ENCODE measurements at regions not wholly inside any gene's neighbourhood (a gene's known extent, or its start where the extent isn't known, plus 50 kb on each side); places are given as distances from the start of the nearest gene placed in this dataset.

DNA sequence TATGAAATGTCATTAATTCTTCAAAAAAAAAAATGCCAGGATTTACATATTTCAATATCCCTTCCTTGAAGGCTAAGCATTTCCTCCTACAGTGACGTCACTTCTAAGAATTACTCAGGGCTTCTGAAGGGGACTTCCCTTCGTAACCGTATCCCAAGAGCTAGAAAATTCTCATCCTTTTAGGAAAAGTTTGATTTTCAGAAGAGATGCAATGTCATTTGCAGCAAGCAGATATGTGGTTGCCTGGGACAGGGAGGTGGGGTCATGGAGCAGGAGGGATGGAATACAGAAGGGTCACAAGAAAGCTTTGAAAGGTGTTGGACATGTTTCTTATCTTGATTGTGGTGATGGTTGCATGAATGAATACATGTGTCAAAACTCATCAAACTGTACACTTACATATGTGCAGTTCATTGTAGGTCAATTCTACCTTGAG is 97.0 kb upstream of the ATL2 start (continued):
- TF ChIP-seq, protein P1, sequence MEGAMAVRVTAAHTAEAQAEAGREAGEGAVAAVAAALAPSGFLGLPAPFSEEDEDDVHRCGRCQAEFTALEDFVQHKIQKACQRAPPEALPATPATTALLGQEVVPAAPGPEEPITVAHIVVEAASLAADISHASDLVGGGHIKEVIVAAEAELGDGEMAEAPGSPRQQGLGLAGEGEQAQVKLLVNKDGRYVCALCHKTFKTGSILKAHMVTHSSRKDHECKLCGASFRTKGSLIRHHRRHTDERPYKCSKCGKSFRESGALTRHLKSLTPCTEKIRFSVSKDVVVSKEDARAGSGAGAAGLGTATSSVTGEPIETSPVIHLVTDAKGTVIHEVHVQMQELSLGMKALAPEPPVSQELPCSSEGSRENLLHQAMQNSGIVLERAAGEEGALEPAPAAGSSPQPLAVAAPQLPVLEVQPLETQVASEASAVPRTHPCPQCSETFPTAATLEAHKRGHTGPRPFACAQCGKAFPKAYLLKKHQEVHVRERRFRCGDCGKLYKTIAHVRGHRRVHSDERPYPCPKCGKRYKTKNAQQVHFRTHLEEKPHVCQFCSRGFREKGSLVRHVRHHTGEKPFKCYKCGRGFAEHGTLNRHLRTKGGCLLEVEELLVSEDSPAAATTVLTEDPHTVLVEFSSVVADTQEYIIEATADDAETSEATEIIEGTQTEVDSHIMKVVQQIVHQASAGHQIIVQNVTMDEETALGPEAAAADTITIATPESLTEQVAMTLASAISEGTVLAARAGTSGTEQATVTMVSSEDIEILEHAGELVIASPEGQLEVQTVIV (IDR thresholded peaks at IDR 0.05; ENCODE audit: borderline replicate concordance, partially characterized antibody), result no peak
- TF ChIP-seq, protein P2, sequence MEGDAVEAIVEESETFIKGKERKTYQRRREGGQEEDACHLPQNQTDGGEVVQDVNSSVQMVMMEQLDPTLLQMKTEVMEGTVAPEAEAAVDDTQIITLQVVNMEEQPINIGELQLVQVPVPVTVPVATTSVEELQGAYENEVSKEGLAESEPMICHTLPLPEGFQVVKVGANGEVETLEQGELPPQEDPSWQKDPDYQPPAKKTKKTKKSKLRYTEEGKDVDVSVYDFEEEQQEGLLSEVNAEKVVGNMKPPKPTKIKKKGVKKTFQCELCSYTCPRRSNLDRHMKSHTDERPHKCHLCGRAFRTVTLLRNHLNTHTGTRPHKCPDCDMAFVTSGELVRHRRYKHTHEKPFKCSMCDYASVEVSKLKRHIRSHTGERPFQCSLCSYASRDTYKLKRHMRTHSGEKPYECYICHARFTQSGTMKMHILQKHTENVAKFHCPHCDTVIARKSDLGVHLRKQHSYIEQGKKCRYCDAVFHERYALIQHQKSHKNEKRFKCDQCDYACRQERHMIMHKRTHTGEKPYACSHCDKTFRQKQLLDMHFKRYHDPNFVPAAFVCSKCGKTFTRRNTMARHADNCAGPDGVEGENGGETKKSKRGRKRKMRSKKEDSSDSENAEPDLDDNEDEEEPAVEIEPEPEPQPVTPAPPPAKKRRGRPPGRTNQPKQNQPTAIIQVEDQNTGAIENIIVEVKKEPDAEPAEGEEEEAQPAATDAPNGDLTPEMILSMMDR (IDR thresholded peaks at IDR 0.05 in 2 of 3, conservative IDR thresholded peaks at IDR 0.05 in 1 of 3; ENCODE audit: control insufficient read depth in 2 of 3, extremely low read depth in 1 of 3, insufficient read depth in 1 of 3, low read depth in 3 of 3, low read length in 3 of 3), result no peak
- TF ChIP-seq ATF7 (IDR thresholded peaks at IDR 0.05; ENCODE audit: low read depth), result peak; percentile 97
- no peak for TF ChIP-seq RAD21 (IDR thresholded peaks at IDR 0.05; ENCODE audit: insufficient read depth, low read depth, low read length)
- 0 out of 2 replicates have a peak, but pooled peaks have one; percentile 52 for TF ChIP-seq FOXM1 (IDR thresholded peaks at IDR 0.05; ENCODE audit: low read depth, low read length)
- TF ChIP-seq ZNF207 (IDR thresholded peaks at IDR 0.05; ENCODE audit: borderline replicate concordance), result no peak
- no peak for TF ChIP-seq YY1 (IDR thresholded peaks at IDR 0.05; ENCODE audit: low read depth, low read length)
- TF ChIP-seq, protein P3, sequence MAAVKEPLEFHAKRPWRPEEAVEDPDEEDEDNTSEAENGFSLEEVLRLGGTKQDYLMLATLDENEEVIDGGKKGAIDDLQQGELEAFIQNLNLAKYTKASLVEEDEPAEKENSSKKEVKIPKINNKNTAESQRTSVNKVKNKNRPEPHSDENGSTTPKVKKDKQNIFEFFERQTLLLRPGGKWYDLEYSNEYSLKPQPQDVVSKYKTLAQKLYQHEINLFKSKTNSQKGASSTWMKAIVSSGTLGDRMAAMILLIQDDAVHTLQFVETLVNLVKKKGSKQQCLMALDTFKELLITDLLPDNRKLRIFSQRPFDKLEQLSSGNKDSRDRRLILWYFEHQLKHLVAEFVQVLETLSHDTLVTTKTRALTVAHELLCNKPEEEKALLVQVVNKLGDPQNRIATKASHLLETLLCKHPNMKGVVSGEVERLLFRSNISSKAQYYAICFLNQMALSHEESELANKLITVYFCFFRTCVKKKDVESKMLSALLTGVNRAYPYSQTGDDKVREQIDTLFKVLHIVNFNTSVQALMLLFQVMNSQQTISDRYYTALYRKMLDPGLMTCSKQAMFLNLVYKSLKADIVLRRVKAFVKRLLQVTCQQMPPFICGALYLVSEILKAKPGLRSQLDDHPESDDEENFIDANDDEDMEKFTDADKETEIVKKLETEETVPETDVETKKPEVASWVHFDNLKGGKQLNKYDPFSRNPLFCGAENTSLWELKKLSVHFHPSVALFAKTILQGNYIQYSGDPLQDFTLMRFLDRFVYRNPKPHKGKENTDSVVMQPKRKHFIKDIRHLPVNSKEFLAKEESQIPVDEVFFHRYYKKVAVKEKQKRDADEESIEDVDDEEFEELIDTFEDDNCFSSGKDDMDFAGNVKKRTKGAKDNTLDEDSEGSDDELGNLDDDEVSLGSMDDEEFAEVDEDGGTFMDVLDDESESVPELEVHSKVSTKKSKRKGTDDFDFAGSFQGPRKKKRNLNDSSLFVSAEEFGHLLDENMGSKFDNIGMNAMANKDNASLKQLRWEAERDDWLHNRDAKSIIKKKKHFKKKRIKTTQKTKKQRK (IDR thresholded peaks at IDR 0.05; ENCODE audit: low read depth, low read length), result no peak
- TF ChIP-seq EED (IDR thresholded peaks at IDR 0.05; ENCODE audit: low read depth), result peak; percentile 72
- TF ChIP-seq, protein P4, sequence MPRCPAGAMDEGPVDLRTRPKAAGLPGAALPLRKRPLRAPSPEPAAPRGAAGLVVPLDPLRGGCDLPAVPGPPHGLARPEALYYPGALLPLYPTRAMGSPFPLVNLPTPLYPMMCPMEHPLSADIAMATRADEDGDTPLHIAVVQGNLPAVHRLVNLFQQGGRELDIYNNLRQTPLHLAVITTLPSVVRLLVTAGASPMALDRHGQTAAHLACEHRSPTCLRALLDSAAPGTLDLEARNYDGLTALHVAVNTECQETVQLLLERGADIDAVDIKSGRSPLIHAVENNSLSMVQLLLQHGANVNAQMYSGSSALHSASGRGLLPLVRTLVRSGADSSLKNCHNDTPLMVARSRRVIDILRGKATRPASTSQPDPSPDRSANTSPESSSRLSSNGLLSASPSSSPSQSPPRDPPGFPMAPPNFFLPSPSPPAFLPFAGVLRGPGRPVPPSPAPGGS (IDR thresholded peaks at IDR 0.05; ENCODE audit: borderline replicate concordance, insufficient read depth, low read depth, low read length, poor library complexity, severe bottlenecking), result peak; percentile 72
- TF ChIP-seq RUNX3 (IDR thresholded peaks at IDR 0.05; ENCODE audit: low read length), result peak; percentile 44; the same call in 1 of the 2 replicates
- TF ChIP-seq, protein P5, sequence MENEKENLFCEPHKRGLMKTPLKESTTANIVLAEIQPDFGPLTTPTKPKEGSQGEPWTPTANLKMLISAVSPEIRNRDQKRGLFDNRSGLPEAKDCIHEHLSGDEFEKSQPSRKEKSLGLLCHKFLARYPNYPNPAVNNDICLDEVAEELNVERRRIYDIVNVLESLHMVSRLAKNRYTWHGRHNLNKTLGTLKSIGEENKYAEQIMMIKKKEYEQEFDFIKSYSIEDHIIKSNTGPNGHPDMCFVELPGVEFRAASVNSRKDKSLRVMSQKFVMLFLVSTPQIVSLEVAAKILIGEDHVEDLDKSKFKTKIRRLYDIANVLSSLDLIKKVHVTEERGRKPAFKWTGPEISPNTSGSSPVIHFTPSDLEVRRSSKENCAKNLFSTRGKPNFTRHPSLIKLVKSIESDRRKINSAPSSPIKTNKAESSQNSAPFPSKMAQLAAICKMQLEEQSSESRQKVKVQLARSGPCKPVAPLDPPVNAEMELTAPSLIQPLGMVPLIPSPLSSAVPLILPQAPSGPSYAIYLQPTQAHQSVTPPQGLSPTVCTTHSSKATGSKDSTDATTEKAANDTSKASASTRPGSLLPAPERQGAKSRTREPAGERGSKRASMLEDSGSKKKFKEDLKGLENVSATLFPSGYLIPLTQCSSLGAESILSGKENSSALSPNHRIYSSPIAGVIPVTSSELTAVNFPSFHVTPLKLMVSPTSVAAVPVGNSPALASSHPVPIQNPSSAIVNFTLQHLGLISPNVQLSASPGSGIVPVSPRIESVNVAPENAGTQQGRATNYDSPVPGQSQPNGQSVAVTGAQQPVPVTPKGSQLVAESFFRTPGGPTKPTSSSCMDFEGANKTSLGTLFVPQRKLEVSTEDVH (IDR thresholded peaks at IDR 0.05; ENCODE audit: low read depth, partially characterized antibody), result no peak
- TF ChIP-seq, protein P6, sequence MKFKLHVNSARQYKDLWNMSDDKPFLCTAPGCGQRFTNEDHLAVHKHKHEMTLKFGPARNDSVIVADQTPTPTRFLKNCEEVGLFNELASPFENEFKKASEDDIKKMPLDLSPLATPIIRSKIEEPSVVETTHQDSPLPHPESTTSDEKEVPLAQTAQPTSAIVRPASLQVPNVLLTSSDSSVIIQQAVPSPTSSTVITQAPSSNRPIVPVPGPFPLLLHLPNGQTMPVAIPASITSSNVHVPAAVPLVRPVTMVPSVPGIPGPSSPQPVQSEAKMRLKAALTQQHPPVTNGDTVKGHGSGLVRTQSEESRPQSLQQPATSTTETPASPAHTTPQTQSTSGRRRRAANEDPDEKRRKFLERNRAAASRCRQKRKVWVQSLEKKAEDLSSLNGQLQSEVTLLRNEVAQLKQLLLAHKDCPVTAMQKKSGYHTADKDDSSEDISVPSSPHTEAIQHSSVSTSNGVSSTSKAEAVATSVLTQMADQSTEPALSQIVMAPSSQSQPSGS (IDR thresholded peaks at IDR 0.05; ENCODE audit: low read length), result peak; percentile 91
- no peak for TF ChIP-seq FOS (IDR thresholded peaks at IDR 0.05; ENCODE audit: borderline replicate concordance, extremely low read depth, insufficient read length)
- peak; percentile 46; the same call in 1 of the 2 replicates for TF ChIP-seq CREB1 (IDR thresholded peaks at IDR 0.05; ENCODE audit: low read depth)
- peak; percentile 72; the same call in 1 of the 2 replicates for TF ChIP-seq NFIC (IDR thresholded peaks at IDR 0.05; ENCODE audit: low read depth, low read length)
